T-helper 1 cell (primary cell): ENCODE measurements at regions not wholly inside any gene's neighbourhood (a gene's known extent, or its start where the extent isn't known, plus 50 kb on each side); places are given as distances from the start of the nearest gene placed in this dataset.

Source experiments
- DNase-seq, 5 donors: peaks; one replicate each; pipeline ENCODE4 v3.0.0-alpha.2; 2012 to 2020

GRCh38 chr10:29034592-29034991 is 254.3 kb upstream of the LYZL1 start:
- DNase-seq, result no peak

- DNase-seq, result no peak
Observed at GRCh38 chr10:29035721-29036120, 253.1 kb upstream of the LYZL1 start.

GRCh38 chr10:29037348-29038113 is 251.3 kb upstream of the LYZL1 start:
- DNase-seq, result no peak

GRCh38 chr10:29039091-29039490 is 249.8 kb upstream of the LYZL1 start:
- no peak for DNase-seq

GRCh38 chr10:29039677-29040189 is 249.1 kb upstream of the LYZL1 start:
- DNase-seq, result no peak

GRCh38 chr10:29041616-29042015 is 247.3 kb upstream of the LYZL1 start:
- no peak for DNase-seq

GRCh38 chr10:29048506-29048905 is 240.4 kb upstream of the LYZL1 start:
- DNase-seq, result no peak

- DNase-seq, result no peak
Observed at GRCh38 chr10:29050081-29050480, 238.8 kb upstream of the LYZL1 start.

GRCh38 chr10:29055101-29055500 is 233.8 kb upstream of the LYZL1 start:
- DNase-seq, result no peak

GRCh38 chr10:29056729-29057128 is 232.1 kb upstream of the LYZL1 start:
- no peak for DNase-seq

GRCh38 chr10:29057822-29058331 is 231.0 kb upstream of the LYZL1 start:
- no peak for DNase-seq

- DNase-seq, result no peak
Observed at GRCh38 chr10:29063806-29064644, 224.8 kb upstream of the LYZL1 start.

- DNase-seq, result no peak
Observed at GRCh38 chr10:29064680-29065079, 224.2 kb upstream of the LYZL1 start.

- DNase-seq, result no peak
Observed at GRCh38 chr10:29067161-29067560, 221.7 kb upstream of the LYZL1 start.

- DNase-seq, result no peak
Observed at GRCh38 chr10:29067628-29068027, 221.2 kb upstream of the LYZL1 start.

GRCh38 chr10:29068302-29068701 is 220.6 kb upstream of the LYZL1 start:
- DNase-seq, result no peak

- DNase-seq, result no peak
Observed at GRCh38 chr10:29068966-29069365, 219.9 kb upstream of the LYZL1 start.

GRCh38 chr10:29069941-29070340 is 218.9 kb upstream of the LYZL1 start:
- no peak for DNase-seq

GRCh38 chr10:29078919-29079318 is 210.0 kb upstream of the LYZL1 start:
- no peak for DNase-seq

GRCh38 chr10:29081231-29081630 is 207.6 kb upstream of the LYZL1 start:
- no peak for DNase-seq

GRCh38 chr10:29081951-29082685 is 206.8 kb upstream of the LYZL1 start:
- no peak for DNase-seq

- no peak for DNase-seq
Observed at GRCh38 chr10:29083096-29083495, 205.8 kb upstream of the LYZL1 start.
